ENCODE measurements at regions not wholly inside any gene's neighbourhood (a gene's known extent, or its start where the extent isn't known, plus 50 kb on each side); places are given as distances from the start of the nearest gene placed in this dataset.

GRCh38 chr2:220458051-220458450 lies 830.6 kb downstream of the SLC4A3 start:
- Histone ChIP-seq H3K4me3 (no peak overlapping the region), H3K36me3 (no peaks in the 10 kb centered on the region), H3K27me3 (no peaks in the 10 kb centered on the region), H3K4me1 (no peaks in the 10 kb centered on the region), H3K27ac (no peak overlapping the region), H3K9me3 (no peaks in the 10 kb centered on the region)
- no peak for TF ChIP-seq CTCF (IDR thresholded peaks at IDR 0.05)
- no peak for TF ChIP-seq POLR2A (IDR thresholded peaks at IDR 0.05)
- DNase-seq = no peak
- intact Hi-C loops (cut with DNase I) = no loop called here

GRCh38 chr2:220460257-220460985 lies 833.0 kb downstream of the SLC4A3 start:
- Histone ChIP-seq H3K36me3 (no peaks in the 10 kb centered on the region), H3K4me3 (no peak overlapping the region), H3K27me3 (no peaks in the 10 kb centered on the region), H3K4me1 (no peaks in the 10 kb centered on the region), H3K27ac (no peak overlapping the region), H3K9me3 (no peaks in the 10 kb centered on the region)
- DNase-seq = no peak
- WGBS, 2 donors = 74 to 78% methylated on average over 4 of the region's 4 CpGs
- peak in 1 of 6 experiments; percentile 36 for TF ChIP-seq CTCF (IDR thresholded peaks at IDR 0.05)
- no peak for TF ChIP-seq POLR2A (IDR thresholded peaks at IDR 0.05)
- intact Hi-C loops (cut with DNase I) = no loop called here

- H3K36me3 ChIP-seq = no peaks in the 10 kb centered on the region
- H3K27me3 ChIP-seq = no peaks in the 10 kb centered on the region
- H3K4me3 ChIP-seq = no peak overlapping the region
- WGBS, 2 donors = 25 to 73% methylated on average over 1 of the region's 1 CpG
- no peaks in the 10 kb centered on the region for H3K9me3 ChIP-seq
- intact Hi-C loops (cut with DNase I) = no loop called here
- H3K27ac ChIP-seq = no peak overlapping the region
- DNase-seq = no peak
- no peaks in the 10 kb centered on the region for H3K4me1 ChIP-seq
- TF ChIP-seq POLR2A (IDR thresholded peaks at IDR 0.05) = no peak
- TF ChIP-seq CTCF (IDR thresholded peaks at IDR 0.05) = no peak
These were observed 836.4 kb downstream of the SLC4A3 start for GRCh38 chr2:220463876-220464275.

GRCh38 chr2:220465700-220466099 lies 838.3 kb downstream of the SLC4A3 start:
- H3K27ac ChIP-seq = no peak overlapping the region
- intact Hi-C loops (cut with DNase I) = no loop called here
- no peaks in the 10 kb centered on the region for H3K4me1 ChIP-seq
- H3K4me3 ChIP-seq = no peak overlapping the region
- TF ChIP-seq CTCF (IDR thresholded peaks at IDR 0.05) (no peak), POLR2A (IDR thresholded peaks at IDR 0.05) (no peak)
- WGBS, 2 donors = 72 to 78% methylated on average over 4 of the region's 4 CpGs
- no peaks in the 10 kb centered on the region for H3K36me3 ChIP-seq
- DNase-seq = no peak
- H3K9me3 ChIP-seq = no peaks in the 10 kb centered on the region
- no peaks in the 10 kb centered on the region for H3K27me3 ChIP-seq

GRCh38 chr2:220466251-220466691 lies 838.8 kb downstream of the SLC4A3 start:
- Histone ChIP-seq H3K27me3 (no peaks in the 10 kb centered on the region), H3K4me3 (no peak overlapping the region), H3K27ac (no peak overlapping the region), H3K9me3 (no peaks in the 10 kb centered on the region), H3K36me3 (no peaks in the 10 kb centered on the region), H3K4me1 (no peaks in the 10 kb centered on the region)
- WGBS, 2 donors = 27 to 38% methylated on average over 2 of the region's 2 CpGs
- TF ChIP-seq CTCF (IDR thresholded peaks at IDR 0.05) = no peak
- TF ChIP-seq POLR2A (IDR thresholded peaks at IDR 0.05) = no peak
- DNase-seq = no peak
- intact Hi-C loops (cut with DNase I) = no loop called here
